HG03571 (cell line): ENCODE measurements at regions not wholly inside any gene's neighbourhood (a gene's known extent, or its start where the extent isn't known, plus 50 kb on each side); places are given as distances from the start of the nearest gene placed in this dataset.

Experiments
- ATAC-seq: cut with Tn5 transposase; IDR thresholded peaks from one replicate; pipeline ENCODE4 v1.9.1; 2021; ENCODE audit not compliant: unreplicated experiment

DNA sequence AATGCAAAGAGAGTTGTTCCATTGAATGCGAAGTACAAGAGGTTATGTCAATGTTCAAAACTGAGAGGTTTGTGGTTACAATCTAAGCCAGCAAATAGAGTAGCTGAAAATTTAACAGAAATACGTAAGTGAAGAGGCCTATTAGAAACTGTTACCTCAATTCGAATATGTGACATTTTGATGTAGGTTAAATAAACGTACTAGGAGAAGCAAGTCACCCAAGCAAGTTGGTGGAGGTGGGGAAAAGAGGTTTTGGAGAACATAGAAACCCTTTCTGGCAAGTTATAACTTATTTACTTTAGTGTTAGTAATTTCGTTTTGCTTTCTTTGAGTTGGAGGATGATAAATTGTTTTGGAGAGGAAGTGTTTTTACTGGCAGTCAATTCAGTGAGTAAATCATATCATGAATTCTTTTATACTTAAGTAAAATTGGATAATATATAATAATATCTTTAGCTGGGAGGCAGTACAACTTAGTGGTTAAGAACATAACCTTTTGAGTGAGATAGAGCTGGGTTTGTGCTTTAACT is 91.2 kb upstream of the NAALADL2 start:
- no peak for ATAC-seq

DNA sequence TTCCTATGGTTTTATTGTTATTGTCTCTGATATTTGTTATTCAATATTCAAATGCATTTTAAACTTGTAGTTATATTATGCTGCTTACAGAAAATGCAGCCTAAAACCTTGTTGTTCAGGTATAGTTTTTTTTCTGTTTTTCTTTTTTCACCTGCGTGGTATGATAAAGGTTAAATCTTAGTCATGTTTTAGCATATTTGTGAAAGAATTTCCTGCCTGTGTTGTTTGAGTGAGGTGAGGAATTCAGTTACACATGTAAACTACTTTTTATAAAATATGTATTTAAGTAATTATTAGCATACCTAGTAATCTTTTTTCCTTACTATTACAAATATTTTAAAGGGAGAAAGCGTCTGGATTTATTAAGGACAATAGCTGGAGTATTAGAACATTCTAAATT is 90.0 kb upstream of the NAALADL2 start:
- ATAC-seq, result no peak

DNA sequence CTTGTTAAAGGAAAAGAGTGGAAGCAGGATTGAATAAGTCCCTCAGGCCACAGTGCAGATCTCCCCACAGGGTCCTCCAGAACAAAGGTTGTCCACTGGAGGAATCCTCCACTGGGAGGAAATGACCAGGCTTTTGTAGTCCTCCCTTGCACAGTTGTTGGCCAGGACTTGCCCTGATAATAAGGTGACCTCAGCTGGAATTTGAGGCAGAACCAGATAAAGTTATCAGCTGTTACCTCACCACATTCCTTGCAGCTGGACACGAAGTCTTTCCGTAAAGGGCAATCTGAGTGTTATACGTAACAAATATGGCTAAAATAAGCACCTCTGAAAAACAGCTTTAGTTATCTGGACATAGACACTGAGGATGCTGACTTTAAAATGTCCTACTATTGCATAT is 83.5 kb upstream of the NAALADL2 start:
- ATAC-seq, result no peak

DNA sequence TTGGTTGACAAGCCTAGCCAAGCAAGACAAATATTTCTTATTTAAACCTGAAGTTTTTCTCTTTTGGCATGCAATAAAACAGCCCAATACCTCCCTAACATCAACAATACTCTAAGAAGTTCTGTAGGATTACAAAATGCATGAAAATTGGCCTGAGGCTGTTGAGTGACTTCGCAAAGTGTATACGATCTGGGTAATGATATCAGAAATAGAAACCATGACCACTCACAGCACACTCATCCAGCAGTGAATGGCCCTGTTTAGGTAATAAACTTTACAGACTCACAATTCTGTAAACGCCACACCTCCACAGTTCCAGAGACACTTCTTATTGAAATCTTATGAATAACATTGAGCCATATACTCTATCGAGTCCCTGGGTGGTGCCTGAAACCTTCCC is 83.0 kb upstream of the NAALADL2 start:
- ATAC-seq, result no peak

DNA sequence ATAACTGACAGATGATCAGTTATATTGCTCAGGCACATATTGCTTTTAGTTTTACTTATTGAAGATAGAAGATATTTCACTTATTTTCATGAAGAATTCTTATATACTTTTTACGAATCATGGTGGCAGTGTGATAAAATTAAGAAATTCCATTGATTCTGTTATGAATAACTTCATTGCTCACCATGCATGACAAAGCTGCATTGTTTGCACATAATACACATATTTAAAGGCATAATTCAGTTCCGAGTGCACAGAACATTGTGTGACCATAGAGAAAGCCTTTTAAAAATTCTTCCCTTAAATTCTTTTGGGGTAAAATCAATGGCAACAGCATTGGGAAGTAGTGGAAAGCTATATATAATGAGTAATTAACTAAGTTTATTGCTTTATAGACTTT is 82.5 kb upstream of the NAALADL2 start:
- no peak for ATAC-seq

DNA sequence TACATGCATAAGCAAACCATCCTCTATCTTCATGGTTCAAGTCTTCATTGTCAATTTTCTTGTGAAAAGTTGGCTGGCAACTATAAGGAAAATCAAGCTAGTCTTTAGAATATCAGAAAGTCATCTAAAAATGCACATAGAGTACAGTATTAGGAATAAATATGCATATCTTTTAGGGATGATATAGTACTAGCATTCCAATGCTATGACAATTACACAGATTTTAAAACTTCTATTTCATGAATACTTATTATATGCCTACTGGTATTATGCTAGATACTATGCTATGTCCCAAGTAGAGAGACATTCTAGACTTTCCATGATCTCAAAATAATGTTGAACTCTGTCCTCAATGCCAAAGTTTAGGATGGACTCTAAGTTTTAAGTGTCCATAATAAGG is 81.3 kb upstream of the NAALADL2 start:
- ATAC-seq, result no peak

DNA sequence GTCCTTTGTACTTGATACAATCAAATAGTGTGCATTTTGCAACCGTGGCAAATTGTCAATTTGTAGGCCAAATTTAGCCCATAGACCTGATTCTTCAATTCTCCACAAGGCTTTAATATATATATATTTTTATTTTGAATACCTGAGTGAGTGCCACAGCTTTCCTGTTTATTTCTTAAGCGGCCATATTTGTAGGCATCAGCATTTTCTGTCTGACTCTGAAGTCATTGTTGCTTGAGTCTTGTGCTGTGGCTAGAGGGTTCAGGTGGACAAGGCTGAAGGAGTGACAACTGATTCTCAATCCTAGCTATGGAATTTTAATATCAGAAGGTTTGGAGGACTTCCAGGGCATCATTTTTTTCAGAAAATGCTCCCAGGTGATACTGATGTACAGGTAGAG is 75.6 kb upstream of the NAALADL2 start:
- no peak for ATAC-seq

DNA sequence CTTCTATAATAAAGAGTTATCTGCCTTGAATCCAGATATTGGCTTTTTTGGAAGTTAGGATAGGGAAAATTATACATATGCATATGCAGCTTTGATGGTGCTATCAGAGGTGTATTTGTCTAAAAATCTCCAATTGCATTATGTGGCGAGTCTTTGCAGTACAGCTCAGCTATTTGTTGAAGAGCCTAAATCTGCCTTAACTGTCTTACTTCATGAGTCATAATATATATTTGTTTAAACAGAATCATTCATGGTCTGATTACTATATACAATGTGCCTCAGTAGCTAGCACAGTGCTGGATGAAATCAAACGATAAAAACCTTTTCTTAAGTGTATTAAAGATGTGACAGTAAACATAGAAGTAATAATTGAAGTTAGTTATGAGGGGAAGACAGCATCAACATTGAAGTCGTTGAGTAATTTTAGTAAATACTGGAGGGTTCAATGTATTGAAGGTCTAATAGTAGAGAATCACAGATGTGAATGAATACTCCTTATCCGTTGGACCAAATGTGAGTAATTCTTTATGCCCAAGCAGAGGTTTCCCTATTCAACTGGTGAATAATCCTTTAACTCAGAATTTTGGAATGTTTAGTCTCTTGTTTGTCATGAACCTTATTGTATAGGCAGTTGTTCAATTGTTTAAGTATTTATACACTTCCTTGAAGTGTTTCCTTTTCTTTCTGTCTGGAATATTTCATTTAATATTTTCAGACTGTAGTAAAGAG is 74.8 kb upstream of the NAALADL2 start:
- ATAC-seq, result no peak

DNA sequence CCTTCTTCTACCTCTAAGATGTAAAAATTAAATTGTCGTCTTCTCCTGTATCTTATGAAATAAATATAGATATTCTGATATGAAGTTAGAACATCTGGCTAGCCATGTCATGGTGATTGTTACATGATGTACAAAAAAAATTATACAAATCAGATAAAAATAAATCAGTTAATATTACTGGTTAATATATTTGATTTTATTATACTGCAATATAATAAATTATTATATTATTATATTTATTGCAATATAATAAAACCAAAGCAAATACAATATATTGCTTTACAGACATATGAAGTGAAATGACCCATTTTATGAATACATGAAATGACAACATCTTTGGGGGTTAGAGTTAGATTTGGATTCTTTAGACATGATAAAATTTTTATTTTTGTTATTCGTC is 72.3 kb upstream of the NAALADL2 start:
- ATAC-seq, result no peak

DNA sequence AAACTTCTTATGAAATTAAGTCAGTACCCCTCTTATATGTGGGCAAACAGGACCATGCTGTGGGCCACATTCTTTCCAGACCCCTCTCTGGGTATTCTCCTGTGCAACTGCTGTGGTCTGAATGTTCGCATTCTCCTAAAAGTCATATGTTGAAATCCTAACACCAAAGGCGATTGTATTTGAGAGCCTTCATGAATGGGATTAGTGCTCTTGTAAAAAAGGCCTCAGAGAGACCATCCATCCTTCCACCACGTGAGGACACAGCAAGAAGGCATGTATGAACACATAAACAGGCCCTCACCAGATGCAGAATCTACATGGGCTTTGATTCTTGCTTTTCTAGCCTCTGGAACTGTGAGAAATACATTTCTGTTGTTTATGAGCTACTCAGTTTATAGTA is 68.0 kb upstream of the NAALADL2 start:
- no peak for ATAC-seq

DNA sequence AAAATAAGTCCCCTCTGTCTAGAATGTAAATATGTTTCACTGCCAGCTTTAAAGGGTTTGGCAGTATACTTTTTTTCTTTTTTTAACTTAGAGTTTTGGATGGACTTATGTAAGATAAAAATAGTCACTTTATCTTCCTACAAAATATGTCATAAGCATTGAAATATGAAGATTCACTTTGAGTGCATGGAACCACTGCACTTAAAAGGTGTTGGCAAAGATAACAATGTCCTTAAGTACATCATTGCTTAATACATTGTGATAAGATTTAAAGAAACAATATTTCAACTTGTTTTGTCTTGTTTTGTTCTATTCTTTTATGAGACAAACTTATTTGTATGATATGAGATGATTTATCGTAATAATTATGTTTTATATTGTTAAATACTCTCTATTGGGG is 66.3 kb upstream of the NAALADL2 start:
- ATAC-seq, result no peak
